NCI-H345 (cell line): ENCODE measurements at regions not wholly inside any gene's neighbourhood (a gene's known extent, or its start where the extent isn't known, plus 50 kb on each side); places are given as distances from the start of the nearest gene placed in this dataset.

Experiments used
- DNase-seq: peaks from one replicate; lab custom pipeline; 2025; lab: John Stamatoyannopoulos, UW

- no peak for DNase-seq
Measured at GRCh38 chr3:74349015-74349414, 265.4 kb downstream of the CNTN3 start.

GRCh38 chr3:74347563-74348268 lies 266.7 kb downstream of the CNTN3 start:
- DNase-seq: no peak

- DNase-seq: no peak
Measured at GRCh38 chr3:74346896-74347295, 267.6 kb downstream of the CNTN3 start.

- DNase-seq: no peak
Measured at GRCh38 chr3:74345701-74346100, 268.8 kb downstream of the CNTN3 start.

- no peak for DNase-seq
Measured at GRCh38 chr3:74344865-74345440, 269.5 kb downstream of the CNTN3 start.

DNA sequence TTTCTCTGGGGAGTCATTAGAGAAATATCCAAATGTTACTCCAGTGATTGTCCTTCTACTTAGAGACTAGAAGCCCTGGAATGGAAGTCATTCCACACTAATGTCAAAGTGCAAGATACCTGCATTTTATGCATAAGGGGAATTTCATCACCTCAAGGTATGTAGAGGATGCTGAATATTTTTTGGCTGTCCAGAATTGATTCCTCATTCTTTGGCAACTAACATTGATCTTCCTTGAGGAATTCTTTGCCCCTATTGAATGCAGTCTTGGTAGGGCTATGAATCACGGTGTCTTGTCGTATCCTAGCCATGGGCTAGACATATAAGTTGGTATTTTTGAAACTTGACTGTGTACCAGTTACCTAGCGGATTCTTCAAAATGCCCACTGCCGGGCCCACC lies 271.1 kb downstream of the CNTN3 start:
- DNase-seq: no peak

GRCh38 chr3:74338998-74339397 lies 275.5 kb downstream of the CNTN3 start:
- no peak for DNase-seq

GRCh38 chr3:74332165-74332564 lies 282.3 kb downstream of the CNTN3 start:
- DNase-seq: no peak

DNA sequence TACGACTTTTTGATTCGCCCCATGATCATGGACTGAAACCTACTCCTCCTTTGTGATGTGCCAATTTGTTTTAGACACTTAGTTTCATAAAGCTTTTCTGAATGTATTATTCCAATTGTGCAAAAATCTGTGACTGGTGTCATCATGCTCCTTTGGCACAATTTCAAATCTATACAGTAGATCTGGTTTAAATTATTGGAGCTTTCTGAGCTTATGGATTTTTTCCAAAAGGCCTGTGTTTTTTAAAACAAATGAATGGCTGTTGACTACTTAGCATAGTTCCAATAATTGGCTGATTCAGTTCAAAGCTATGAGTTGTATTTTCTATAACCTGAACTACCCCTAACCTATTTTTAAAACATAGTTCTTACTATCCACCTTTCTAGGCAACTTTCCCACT lies 282.7 kb downstream of the CNTN3 start:
- no peak for DNase-seq

DNA sequence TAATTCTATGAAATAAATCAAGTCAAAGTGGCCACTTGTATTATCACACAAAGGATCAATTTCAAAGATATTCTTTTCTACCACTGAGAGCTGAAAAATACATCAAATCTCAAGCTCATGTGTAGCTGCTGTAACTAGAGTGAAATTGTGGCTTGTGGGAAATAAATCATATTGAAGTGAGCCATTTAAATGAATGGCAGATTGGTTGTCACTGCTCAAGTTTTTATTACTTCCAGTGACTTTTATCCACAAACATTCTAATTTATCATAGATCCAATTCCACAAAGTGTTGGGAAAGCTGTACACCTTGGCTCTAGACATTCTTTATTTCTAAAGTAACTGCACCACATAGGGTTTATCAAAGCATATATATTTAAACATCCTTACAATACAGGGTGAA lies 285.4 kb downstream of the CNTN3 start:
- DNase-seq: no peak

GRCh38 chr3:74328435-74328834 lies 286.0 kb downstream of the CNTN3 start:
- no peak for DNase-seq

- DNase-seq: no peak
Measured at GRCh38 chr3:74315291-74315690, 299.2 kb downstream of the CNTN3 start.

DNA sequence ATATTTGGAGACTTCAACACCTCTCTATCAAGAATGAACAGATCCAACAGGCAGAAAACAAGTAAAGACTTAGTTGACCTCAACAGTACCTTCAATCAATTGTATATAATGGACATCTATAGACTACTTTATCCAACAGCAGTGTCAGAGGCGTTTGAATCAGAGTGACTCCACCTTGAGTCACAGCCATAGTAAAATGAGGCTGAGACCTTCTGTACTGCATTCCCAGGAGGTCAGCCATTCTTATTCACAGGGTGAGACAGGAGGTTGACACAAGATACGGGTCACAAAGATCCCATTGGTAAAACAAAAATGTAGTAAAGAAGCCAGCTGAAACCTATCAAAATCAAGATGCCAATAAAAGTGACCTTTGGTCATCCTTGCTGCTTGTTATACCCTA lies 299.8 kb downstream of the CNTN3 start:
- no peak for DNase-seq

GRCh38 chr3:74309716-74310115 lies 304.7 kb downstream of the CNTN3 start:
- no peak for DNase-seq

DNA sequence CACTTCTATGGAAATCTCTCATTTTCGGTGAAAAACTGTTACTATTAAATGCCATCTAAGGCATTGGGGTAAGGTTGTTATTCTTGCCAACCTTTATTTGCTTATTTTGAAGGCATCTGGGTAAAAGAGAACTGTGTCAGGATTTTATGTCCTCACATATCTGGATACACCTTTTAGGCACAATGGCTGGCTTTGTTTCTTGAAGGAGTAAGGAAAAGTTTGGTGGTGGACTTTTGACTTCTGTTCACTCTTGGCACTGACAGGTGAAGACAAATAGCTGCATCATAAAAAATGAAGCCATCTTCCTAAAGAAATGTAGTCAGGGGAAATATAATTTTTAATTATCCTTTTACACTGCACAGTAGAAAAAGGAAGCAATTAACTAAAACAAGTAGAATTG lies 310.0 kb downstream of the CNTN3 start:
- DNase-seq: no peak

DNA sequence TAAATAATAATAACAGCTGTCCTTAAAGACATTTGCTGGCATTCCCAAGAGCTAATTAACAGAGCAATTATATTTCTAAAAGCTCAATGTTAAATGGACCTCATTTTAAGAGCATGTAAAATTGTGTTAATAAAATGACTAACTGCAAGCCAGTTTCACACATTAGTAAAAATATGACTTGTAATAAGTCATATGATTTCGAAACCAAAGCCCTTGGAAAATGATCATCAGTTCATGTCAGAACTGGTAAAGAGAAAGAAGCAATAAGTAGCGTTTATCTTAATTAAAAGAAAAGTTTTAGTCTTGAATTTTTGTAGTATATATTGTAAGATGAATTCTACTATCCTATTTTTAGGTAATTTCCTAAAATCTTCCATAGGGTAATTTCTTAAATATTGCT lies 310.7 kb downstream of the CNTN3 start:
- DNase-seq: no peak

GRCh38 chr3:74302969-74303368 lies 311.5 kb downstream of the CNTN3 start:
- DNase-seq: no peak

DNA sequence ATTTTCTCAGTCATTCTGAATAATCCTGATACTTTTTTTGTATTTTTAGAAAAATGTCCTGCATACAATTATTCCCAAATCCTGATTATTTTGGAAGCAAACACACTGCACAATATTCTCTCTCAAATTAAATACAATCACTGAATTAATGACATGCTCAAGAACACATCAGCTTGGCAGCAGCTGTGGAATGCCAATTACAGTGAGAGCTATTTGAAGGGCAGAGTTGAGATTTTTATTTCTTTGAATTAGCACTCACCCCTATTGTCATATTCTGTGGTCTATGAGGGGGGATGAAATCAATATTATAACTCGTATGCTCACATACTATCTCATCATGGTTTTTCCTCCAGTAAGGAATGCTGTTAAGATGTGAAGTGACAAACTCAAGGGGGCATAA lies 312.2 kb downstream of the CNTN3 start:
- no peak for DNase-seq

- DNase-seq: no peak
Measured at GRCh38 chr3:74301056-74301455, 313.4 kb downstream of the CNTN3 start.

DNA sequence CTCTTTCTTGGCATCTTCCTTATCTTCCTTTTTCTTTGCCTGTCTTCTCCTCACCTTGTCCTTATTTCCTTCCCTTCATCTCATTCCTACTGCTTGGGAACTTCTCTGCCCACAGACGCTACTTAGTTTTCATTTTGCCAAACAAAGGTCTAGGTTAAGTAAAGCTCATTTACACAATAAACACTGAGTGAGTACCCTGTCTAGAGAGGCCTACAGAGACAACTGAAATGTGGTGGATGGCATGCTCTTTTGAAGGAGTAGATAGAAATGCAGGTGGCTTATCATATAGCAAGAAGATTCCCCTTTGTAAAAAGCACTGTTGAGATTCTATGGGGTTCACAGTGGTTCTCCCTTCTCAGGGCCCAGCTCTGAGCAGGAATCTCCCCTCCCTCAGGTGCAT lies 319.0 kb downstream of the CNTN3 start:
- DNase-seq: no peak

DNA sequence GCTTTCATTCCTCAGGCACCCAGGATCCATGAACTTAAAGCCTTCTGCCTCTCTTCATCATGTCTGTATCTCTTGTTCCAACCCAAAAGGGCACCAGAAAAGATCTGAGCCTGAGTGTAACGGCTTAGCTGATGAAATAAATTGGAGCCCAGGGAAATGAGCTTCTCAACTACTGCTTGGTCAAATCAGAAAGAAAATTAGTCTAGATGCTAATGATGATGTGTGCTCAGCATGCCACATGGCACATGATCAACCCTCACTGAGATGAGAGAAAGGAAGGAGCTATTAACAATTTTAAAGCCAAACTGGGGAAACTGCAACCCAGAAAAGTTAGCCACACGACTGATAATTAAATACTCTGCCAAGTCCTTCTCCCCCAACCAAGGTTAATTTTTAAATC lies 325.7 kb downstream of the CNTN3 start:
- no peak for DNase-seq

- no peak for DNase-seq
Measured at GRCh38 chr3:74287557-74287956, 326.9 kb downstream of the CNTN3 start.

- DNase-seq: no peak
Measured at GRCh38 chr3:74282202-74282601, 332.3 kb downstream of the CNTN3 start.

DNA sequence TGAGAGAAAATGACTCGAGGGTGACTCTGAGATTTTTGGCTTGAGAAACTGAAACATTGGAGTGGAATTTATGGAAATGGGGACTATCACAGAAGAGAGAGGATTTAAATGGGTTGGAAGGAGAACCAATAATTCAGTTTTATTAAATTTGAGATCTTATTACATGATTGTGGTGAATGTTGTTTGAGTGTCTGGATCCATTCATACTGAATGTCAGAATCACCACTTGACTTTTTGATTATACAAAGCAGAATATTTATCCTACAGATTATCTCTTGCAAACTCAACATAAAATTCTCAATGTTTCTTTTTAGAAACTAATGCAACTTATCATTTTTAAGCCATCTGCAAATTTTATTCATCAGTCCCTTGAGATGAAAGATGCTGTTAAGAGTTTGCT lies 332.8 kb downstream of the CNTN3 start:
- no peak for DNase-seq
